Chondrocyte (in vitro differentiated cells): ENCODE measurements at regions not wholly inside any gene's neighbourhood (a gene's known extent, or its start where the extent isn't known, plus 50 kb on each side); places are given as distances from the start of the nearest gene placed in this dataset.

Experiments
- DNase-seq: peaks from one replicate; pipeline ENCODE4 v3.0.0; 2021; ENCODE audit warnings: mixed read lengths, low spot score
- H3K27ac Mint-ChIP-seq: one replicate; pipeline ENCODE4 v1.8.0; 2021; ENCODE audit warnings: mild to moderate bottlenecking, moderate library complexity, mixed read lengths; ENCODE audit not compliant: unreplicated experiment
- H3K27me3 Mint-ChIP-seq: 2 replicates; pipeline ENCODE4 v1.8.0; 2021; ENCODE audit warnings: low read depth, mixed read lengths
- H3K36me3 Mint-ChIP-seq: 2 replicates; pipeline ENCODE4 v1.8.0; 2021; ENCODE audit warnings: low read depth, mixed read lengths
- H3K4me1 Mint-ChIP-seq: 2 replicates; pipeline ENCODE4 v1.8.0; 2021; ENCODE audit warnings: low read depth, mild to moderate bottlenecking, mixed read lengths
- H3K4me3 Mint-ChIP-seq: one replicate; pipeline ENCODE4 v1.8.0; 2021; ENCODE audit warnings: mild to moderate bottlenecking, moderate library complexity, mixed read lengths; ENCODE audit not compliant: unreplicated experiment
- H3K9me3 Mint-ChIP-seq: 2 replicates; pipeline ENCODE4 v1.8.0; 2021; ENCODE audit warnings: low read depth, mixed read lengths
- TF ChIP-seq, protein P1 (sequence below): fragments of 200-600 bp; sonication (generic); IDR thresholded peaks from 2 replicates; pipeline ENCODE4 v1.5.0; 2021; ENCODE audit warnings: antibody characterized with exemption, mild to moderate bottlenecking, moderate library complexity

- H3K4me1 Mint-ChIP-seq: no peaks in the 10 kb centered on the region
- H3K4me3 Mint-ChIP-seq: no peak overlapping the region
- no peaks in the 10 kb centered on the region for H3K9me3 Mint-ChIP-seq
- H3K36me3 Mint-ChIP-seq: no peaks in the 10 kb centered on the region
- DNase-seq: no peak
- no peak overlapping the region for H3K27ac Mint-ChIP-seq
- TF ChIP-seq, protein P1, sequence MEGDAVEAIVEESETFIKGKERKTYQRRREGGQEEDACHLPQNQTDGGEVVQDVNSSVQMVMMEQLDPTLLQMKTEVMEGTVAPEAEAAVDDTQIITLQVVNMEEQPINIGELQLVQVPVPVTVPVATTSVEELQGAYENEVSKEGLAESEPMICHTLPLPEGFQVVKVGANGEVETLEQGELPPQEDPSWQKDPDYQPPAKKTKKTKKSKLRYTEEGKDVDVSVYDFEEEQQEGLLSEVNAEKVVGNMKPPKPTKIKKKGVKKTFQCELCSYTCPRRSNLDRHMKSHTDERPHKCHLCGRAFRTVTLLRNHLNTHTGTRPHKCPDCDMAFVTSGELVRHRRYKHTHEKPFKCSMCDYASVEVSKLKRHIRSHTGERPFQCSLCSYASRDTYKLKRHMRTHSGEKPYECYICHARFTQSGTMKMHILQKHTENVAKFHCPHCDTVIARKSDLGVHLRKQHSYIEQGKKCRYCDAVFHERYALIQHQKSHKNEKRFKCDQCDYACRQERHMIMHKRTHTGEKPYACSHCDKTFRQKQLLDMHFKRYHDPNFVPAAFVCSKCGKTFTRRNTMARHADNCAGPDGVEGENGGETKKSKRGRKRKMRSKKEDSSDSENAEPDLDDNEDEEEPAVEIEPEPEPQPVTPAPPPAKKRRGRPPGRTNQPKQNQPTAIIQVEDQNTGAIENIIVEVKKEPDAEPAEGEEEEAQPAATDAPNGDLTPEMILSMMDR: no peak
- H3K27me3 Mint-ChIP-seq: peaks cover 4% of the 10 kb centered on the region
Observed at GRCh38 chr10:8149991-8150390, 95.5 kb downstream of the GATA3 start.

DNA sequence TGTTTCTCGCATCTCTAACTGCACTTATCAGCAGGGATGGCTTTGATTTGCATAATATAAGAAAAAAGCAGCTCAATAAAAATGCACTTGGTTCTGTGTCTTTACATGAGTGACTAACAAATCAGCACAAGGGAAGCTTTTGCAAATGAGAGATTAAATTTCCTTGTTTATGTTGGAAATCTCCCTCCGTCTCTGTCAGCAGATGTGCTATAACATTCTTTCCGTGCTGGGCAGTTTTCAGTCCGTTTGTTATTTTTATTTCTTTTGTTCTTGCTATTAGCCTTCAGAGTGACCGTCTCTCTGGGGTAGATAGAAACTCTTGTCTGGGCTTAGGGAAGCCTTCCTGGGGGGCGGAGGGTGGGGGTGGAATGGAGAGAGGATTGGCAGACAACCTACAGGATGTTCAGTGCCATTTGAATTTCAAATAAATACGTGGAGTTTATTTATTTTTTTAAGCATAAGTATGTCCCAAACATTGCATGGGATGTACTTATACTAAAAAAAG is 96.0 kb downstream of the GATA3 start:
- DNase-seq: no peak
- no peak overlapping the region for H3K27ac Mint-ChIP-seq
- H3K9me3 Mint-ChIP-seq: no peaks in the 10 kb centered on the region
- TF ChIP-seq, protein P1: no peak
- H3K36me3 Mint-ChIP-seq: no peaks in the 10 kb centered on the region
- H3K4me3 Mint-ChIP-seq: no peak overlapping the region
- peaks cover 4% of the 10 kb centered on the region for H3K27me3 Mint-ChIP-seq
- H3K4me1 Mint-ChIP-seq: no peaks in the 10 kb centered on the region

GRCh38 chr10:8151086-8151485 is 96.6 kb downstream of the GATA3 start:
- Mint-ChIP-seq H3K27me3 (peaks cover 4% of the 10 kb centered on the region), H3K4me3 (no peak overlapping the region), H3K36me3 (no peaks in the 10 kb centered on the region), H3K4me1 (no peaks in the 10 kb centered on the region), H3K9me3 (no peaks in the 10 kb centered on the region), H3K27ac (no peak overlapping the region)
- TF ChIP-seq, protein P1: no peak
- DNase-seq: no peak

DNA sequence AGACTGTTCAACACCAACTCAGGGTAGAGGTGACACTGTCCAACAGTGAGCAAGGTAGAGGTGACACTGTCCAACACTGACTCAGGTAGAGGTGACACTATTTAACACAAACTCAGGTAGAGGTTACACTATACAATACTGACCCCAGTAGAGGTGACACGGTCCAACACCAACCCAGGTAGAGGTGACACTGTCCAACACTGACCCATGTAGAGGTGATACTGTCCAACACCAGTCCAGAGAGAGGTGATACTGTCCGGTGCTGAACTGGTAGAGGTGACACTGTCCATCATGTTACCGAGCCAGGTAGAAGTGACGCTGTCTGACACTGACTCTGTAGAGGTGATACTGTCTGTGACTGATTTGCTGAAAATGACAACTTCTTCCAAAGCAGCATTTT is 102.4 kb downstream of the GATA3 start:
- Mint-ChIP-seq H3K36me3 (no peaks in the 10 kb centered on the region), H3K9me3 (peaks cover 17% of the 10 kb centered on the region), H3K4me1 (no peaks in the 10 kb centered on the region), H3K27me3 (no peaks in the 10 kb centered on the region), H3K4me3 (no peak overlapping the region), H3K27ac (no peak overlapping the region)
- TF ChIP-seq, protein P1: no peak
- no peak for DNase-seq

GRCh38 chr10:8158193-8159071 is 103.9 kb downstream of the GATA3 start:
- Mint-ChIP-seq H3K36me3 (no peaks in the 10 kb centered on the region), H3K27me3 (no peaks in the 10 kb centered on the region)
- TF ChIP-seq, protein P1: no peak

More at GRCh38 chr10:8158193-8159071, 103.9 kb downstream of the GATA3 start:
- Mint-ChIP-seq H3K27ac (no peak overlapping the region), H3K4me3 (no peak overlapping the region), H3K4me1 (no peaks in the 10 kb centered on the region), H3K9me3 (peaks cover 22% of the 10 kb centered on the region)
- no peak for DNase-seq
